ENCODE measurements at regions not wholly inside any gene's neighbourhood (a gene's known extent, or its start where the extent isn't known, plus 50 kb on each side); places are given as distances from the start of the nearest gene placed in this dataset.

GRCh38 chr15:35596285-35596684 lies 50.3 kb upstream of the DPH6 start:
- H2AFZ ChIP-seq (replicated peaks): no peak overlapping the region
- H3K79me2 ChIP-seq (ENCODE audit: low read depth): no peaks in the 10 kb centered on the region
- no peaks in the 10 kb centered on the region for H3K36me3 ChIP-seq
- no peaks in the 10 kb centered on the region for H3F3A ChIP-seq (ENCODE audit: low read depth)
- H3K4me1 ChIP-seq: no peaks in the 10 kb centered on the region
- no peak overlapping the region for H3K4me3 ChIP-seq
- no peak overlapping the region for H3K27ac ChIP-seq
- Mint-ChIP-seq H3K36me3 (no peaks in the 10 kb centered on the region), H3K9me3 (no peaks in the 10 kb centered on the region), H3K27me3 (ENCODE audit: insufficient read depth, low read depth) (peaks cover 2% of the 10 kb centered on the region), H3K4me1 (no peaks in the 10 kb centered on the region), H3K27ac (no peak overlapping the region), H3K4me3 (no peak overlapping the region)
- H3K27me3 ChIP-seq: no peaks in the 10 kb centered on the region
- H3K9ac ChIP-seq: no peak overlapping the region
- H4K20me1 ChIP-seq (ENCODE audit: low read depth): no peaks in the 10 kb centered on the region
- no peaks in the 10 kb centered on the region for H3K9me3 ChIP-seq (ENCODE audit: low read depth)
- no peak for DNase-seq (ENCODE audit: low spot score)
- no peak overlapping the region for H3K4me2 ChIP-seq
- TF ChIP-seq CTCF (IDR thresholded peaks at IDR 0.05) (no peak), EZH2phosphoT487 (IDR thresholded peaks at IDR 0.05) (no peak), EZH2 (IDR thresholded peaks at IDR 0.05) (no peak)

DNA sequence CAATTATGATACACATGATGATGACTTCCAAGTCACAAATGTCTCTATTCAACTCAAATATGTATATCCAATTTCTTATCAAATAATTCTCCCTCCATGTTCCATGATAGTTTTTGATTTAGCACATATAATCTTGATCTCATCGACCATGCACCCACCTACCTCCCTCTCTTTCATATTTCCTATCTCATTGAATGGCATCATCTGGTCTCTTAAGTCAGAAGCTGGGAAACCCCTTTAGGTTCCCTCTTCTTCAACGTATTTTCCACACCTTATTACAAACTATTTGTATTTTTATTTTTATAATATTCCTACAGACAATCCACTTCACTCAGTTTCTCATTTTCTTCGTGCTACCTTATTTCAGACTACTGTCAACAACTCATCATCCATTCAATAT lies 56.9 kb upstream of the DPH6 start:
- no peaks in the 10 kb centered on the region for H3K4me1 Mint-ChIP-seq
- H3K4me3 Mint-ChIP-seq: no peak overlapping the region
- no peak overlapping the region for H3K27ac Mint-ChIP-seq

DNA sequence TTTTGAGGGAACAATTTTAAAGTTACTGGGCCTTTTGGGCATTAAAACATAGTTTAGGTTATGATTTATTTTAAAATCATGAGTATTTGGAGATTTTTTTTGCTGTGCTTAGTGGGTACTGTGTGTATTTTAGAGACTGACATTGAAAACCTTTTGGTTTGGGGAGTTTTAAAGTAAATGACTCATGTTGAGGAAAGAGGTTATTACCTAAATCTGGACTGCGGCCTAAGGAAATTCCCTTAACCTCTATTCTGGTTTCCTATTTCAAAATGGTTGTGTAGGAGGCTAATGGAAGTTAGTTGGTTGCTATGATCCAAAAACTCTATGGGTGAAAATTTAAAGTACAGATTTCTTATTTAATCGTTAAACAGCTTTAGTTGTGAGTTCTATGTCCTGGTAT lies 57.3 kb upstream of the DPH6 start:
- Histone ChIP-seq H3K9ac (no peak overlapping the region), H3K27ac (no peak overlapping the region), H3F3A (ENCODE audit: low read depth) (no peaks in the 10 kb centered on the region), H3K4me1 (peaks cover 11% of the 10 kb centered on the region), H3K4me2 (no peak overlapping the region), H3K27me3 (no peaks in the 10 kb centered on the region), H3K36me3 (no peaks in the 10 kb centered on the region), H2AFZ (replicated peaks) (no peak overlapping the region), H3K79me2 (ENCODE audit: low read depth) (no peaks in the 10 kb centered on the region), H4K20me1 (ENCODE audit: low read depth) (no peaks in the 10 kb centered on the region), H3K4me3 (no peak overlapping the region), H3K9me3 (ENCODE audit: low read depth) (no peaks in the 10 kb centered on the region)
- Mint-ChIP-seq H3K9me3 (no peaks in the 10 kb centered on the region), H3K27ac (no peak overlapping the region), H3K4me3 (no peak overlapping the region), H3K4me1 (no peaks in the 10 kb centered on the region), H3K36me3 (no peaks in the 10 kb centered on the region), H3K27me3 (ENCODE audit: insufficient read depth, low read depth) (no peaks in the 10 kb centered on the region)
- TF ChIP-seq EZH2 (IDR thresholded peaks at IDR 0.05): no peak
- no peak for TF ChIP-seq EZH2phosphoT487 (IDR thresholded peaks at IDR 0.05)
- TF ChIP-seq CTCF (IDR thresholded peaks at IDR 0.05): no peak
- no peak for DNase-seq (ENCODE audit: low spot score)

More for the DNA sequence above, 56.9 kb upstream of the DPH6 start:
- Mint-ChIP-seq H3K36me3 (no peaks in the 10 kb centered on the region), H3K9me3 (no peaks in the 10 kb centered on the region), H3K27me3 (ENCODE audit: insufficient read depth, low read depth) (no peaks in the 10 kb centered on the region)
- no peaks in the 10 kb centered on the region for H3K27me3 ChIP-seq
- H2AFZ ChIP-seq (replicated peaks): no peak overlapping the region
- no peaks in the 10 kb centered on the region for H3K36me3 ChIP-seq
- H3K79me2 ChIP-seq (ENCODE audit: low read depth): no peaks in the 10 kb centered on the region
- H3F3A ChIP-seq (ENCODE audit: low read depth): no peaks in the 10 kb centered on the region
- H3K9me3 ChIP-seq (ENCODE audit: low read depth): no peaks in the 10 kb centered on the region
- H4K20me1 ChIP-seq (ENCODE audit: low read depth): no peaks in the 10 kb centered on the region
- no peak overlapping the region for H3K9ac ChIP-seq
- H3K4me1 ChIP-seq: peaks cover 11% of the 10 kb centered on the region
- no peak overlapping the region for H3K4me3 ChIP-seq
- no peak overlapping the region for H3K4me2 ChIP-seq
- DNase-seq (ENCODE audit: low spot score): no peak
- TF ChIP-seq CTCF (IDR thresholded peaks at IDR 0.05): no peak
- TF ChIP-seq EZH2phosphoT487 (IDR thresholded peaks at IDR 0.05): no peak
- no peak for TF ChIP-seq EZH2 (IDR thresholded peaks at IDR 0.05)
- no peak overlapping the region for H3K27ac ChIP-seq

DNA sequence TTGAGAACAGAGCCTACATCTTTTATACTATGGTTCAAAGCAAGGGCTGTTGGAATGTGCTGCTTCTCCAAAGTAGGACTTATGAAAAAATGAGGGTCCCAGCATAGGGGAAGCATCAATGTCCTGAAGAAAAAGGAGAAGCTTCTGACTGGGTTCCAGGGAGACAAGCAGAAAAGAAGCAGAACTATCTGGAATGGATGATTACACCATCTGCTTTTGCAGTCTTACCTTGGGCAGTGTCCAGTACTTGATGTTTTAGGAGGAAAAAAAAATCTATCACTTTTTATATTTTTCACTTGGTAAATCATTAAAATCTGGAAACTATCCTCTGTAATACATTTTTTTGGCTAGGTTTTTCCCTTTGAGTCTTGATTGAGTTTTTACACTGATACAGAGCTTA lies 57.9 kb upstream of the DPH6 start:
- H3K4me3 ChIP-seq: no peak overlapping the region
- H3K4me3 Mint-ChIP-seq: no peak overlapping the region
- no peak overlapping the region for H2AFZ ChIP-seq (replicated peaks)
- H4K20me1 ChIP-seq (ENCODE audit: low read depth): no peaks in the 10 kb centered on the region
- H3F3A ChIP-seq (ENCODE audit: low read depth): no peaks in the 10 kb centered on the region
- H3K79me2 ChIP-seq (ENCODE audit: low read depth): no peaks in the 10 kb centered on the region
- no peaks in the 10 kb centered on the region for H3K9me3 ChIP-seq (ENCODE audit: low read depth)
- no peaks in the 10 kb centered on the region for H3K9me3 Mint-ChIP-seq
- H3K27ac Mint-ChIP-seq: no peak overlapping the region
- no peak overlapping the region for H3K9ac ChIP-seq
- H3K4me1 Mint-ChIP-seq: no peaks in the 10 kb centered on the region
- DNase-seq (ENCODE audit: low spot score): no peak
- no peak overlapping the region for H3K4me2 ChIP-seq
- H3K27me3 Mint-ChIP-seq (ENCODE audit: insufficient read depth, low read depth): no peaks in the 10 kb centered on the region
- peaks cover 11% of the 10 kb centered on the region for H3K4me1 ChIP-seq
- H3K36me3 ChIP-seq: no peaks in the 10 kb centered on the region
- H3K27me3 ChIP-seq: no peaks in the 10 kb centered on the region
- H3K27ac ChIP-seq: no peak overlapping the region
- no peak for TF ChIP-seq CTCF (IDR thresholded peaks at IDR 0.05)
- no peak for TF ChIP-seq EZH2 (IDR thresholded peaks at IDR 0.05)
- TF ChIP-seq EZH2phosphoT487 (IDR thresholded peaks at IDR 0.05): no peak
- H3K36me3 Mint-ChIP-seq: no peaks in the 10 kb centered on the region

Measured in neural progenitor cell (in vitro differentiated cells).